Spinal cord (tissue), 9 donors: ENCODE measurements at regions not wholly inside any gene's neighbourhood (a gene's known extent, or its start where the extent isn't known, plus 50 kb on each side); places are given as distances from the start of the nearest gene placed in this dataset.

Experiments used
- DNase-seq, 6 donors: peaks; one replicate each; pipeline versions ENCODE4 v3.0.0 to v3.0.0-alpha.2; 2013 to 2015; ENCODE audit warnings: low spot score in 6 of 6, low read depth in 4 of 6
- H3K27ac ChIP-seq: one replicate; pipeline ENCODE4 v1.5.1; 2013; ENCODE audit warnings: low read depth, low read length, control low read depth
- H3K27me3 ChIP-seq: one replicate; pipeline ENCODE4 v1.6.1; 2013; ENCODE audit warnings: low read length; ENCODE audit not compliant: control insufficient read depth, insufficient read depth
- H3K36me3 ChIP-seq: one replicate; pipeline ENCODE4 v1.6.1; 2013; ENCODE audit warnings: low read length; ENCODE audit not compliant: control insufficient read depth, insufficient read depth
- H3K4me1 ChIP-seq: one replicate; pipeline ENCODE4 v1.6.1; 2013; ENCODE audit warnings: low read length; ENCODE audit not compliant: control insufficient read depth, insufficient read depth
- H3K4me3 ChIP-seq: one replicate; pipeline ENCODE4 v1.5.1; 2013; ENCODE audit warnings: low read depth, low read length, control low read depth
- H3K9me3 ChIP-seq: one replicate; pipeline ENCODE4 v1.6.1; 2013; ENCODE audit warnings: low read length; ENCODE audit not compliant: control insufficient read depth, insufficient read depth
- WGBS: methylation state at CpG from one replicate; pipeline ENCODE4 v1.1.5; 2013; ENCODE audit warnings: missing lambda C conversion rate; ENCODE audit not compliant: insufficient coverage; 5-methylcytosine and 5-hydroxymethylcytosine counted together
- donor health status: healthy.

DNA sequence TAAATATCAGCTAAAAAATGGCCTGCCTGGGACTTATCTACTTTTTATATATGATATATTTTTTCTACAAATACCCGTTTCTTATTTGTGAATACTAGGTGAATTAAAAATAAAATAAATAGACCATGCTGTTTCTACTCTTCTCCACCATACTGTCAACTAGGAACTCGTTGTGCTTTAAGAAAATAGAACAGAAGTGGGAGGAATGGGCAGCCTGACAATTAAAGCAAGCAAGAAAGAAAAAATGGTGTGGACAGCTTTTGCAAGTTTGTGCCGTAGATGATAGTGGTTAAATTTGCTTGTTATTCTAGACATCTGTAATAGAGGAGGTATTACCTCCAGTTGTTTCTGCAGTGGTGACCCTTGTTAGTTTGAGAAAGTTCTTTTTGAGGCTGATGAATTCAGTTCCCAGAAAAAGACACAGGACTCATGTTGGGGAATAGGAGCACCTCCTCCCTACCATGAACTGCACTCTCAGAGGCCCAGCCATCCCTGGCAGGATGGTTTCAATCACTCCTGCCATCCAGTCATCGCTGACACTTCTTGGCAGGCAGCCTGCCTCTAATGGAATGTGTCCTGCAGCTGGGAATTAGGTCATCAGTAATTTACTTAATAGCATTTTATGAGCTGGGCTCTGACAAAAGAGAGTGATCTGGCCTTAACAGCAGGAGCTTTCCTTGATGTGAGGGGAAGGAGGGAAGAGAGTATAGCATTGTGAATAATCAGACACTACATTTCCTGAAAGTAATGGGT is 105.0 kb upstream of the GAP43 start:
- no peaks in the 10 kb centered on the region for H3K27me3 ChIP-seq
- H3K9me3 ChIP-seq: no peaks in the 10 kb centered on the region
- 42% methylated on average over 1 of the region's 4 CpGs for WGBS
- peak in 4 of 6 donors; percentile 19 to 82 (median 59) for DNase-seq
- peak overlapping the region; percentile 57 for H3K27ac ChIP-seq
- H3K4me3 ChIP-seq: no peak overlapping the region
- peaks cover 6% of the 10 kb centered on the region for H3K4me1 ChIP-seq
- H3K36me3 ChIP-seq: no peaks in the 10 kb centered on the region

DNA sequence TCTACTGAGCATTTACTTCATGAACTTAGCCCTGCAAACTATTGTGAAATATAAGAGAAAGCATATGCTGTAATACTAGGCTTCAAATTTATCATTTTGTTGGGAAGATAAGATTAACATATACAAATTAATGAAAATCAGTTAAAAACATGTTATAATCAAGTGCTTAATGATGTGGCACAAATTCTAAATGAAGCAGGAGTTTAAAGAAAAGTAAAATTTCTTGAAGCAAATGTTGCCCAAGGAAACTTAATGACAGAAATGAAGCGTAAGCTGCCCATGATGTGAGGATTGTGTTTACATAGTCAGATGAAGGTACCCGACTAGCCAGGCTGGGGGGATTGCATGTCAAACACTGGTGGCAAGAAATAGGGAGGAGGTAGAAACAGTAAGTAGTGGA is 103.1 kb upstream of the GAP43 start:
- no peaks in the 10 kb centered on the region for H3K36me3 ChIP-seq
- H3K27ac ChIP-seq: no peak overlapping the region
- no peak overlapping the region for H3K4me3 ChIP-seq
- no peaks in the 10 kb centered on the region for H3K9me3 ChIP-seq
- H3K27me3 ChIP-seq: no peaks in the 10 kb centered on the region
- 82% methylated on average over 2 of the region's 2 CpGs for WGBS
- DNase-seq: no peak
- peaks cover 6% of the 10 kb centered on the region for H3K4me1 ChIP-seq

- no peaks in the 10 kb centered on the region for H3K27me3 ChIP-seq
- no peaks in the 10 kb centered on the region for H3K36me3 ChIP-seq
- H3K9me3 ChIP-seq: no peaks in the 10 kb centered on the region
- no peak overlapping the region for H3K27ac ChIP-seq
- H3K4me3 ChIP-seq: no peak overlapping the region
- peaks cover 6% of the 10 kb centered on the region for H3K4me1 ChIP-seq
- no peak for DNase-seq
Measured at GRCh38 chr3:115520651-115521245, 102.6 kb upstream of the GAP43 start.

- Histone ChIP-seq H3K36me3 (no peaks in the 10 kb centered on the region), H3K4me3 (no peak overlapping the region), H3K4me1 (peaks cover 1% of the 10 kb centered on the region), H3K27me3 (no peaks in the 10 kb centered on the region), H3K9me3 (no peaks in the 10 kb centered on the region), H3K27ac (no peak overlapping the region)
- WGBS: 14% methylated on average over 1 of the region's 1 CpG
- DNase-seq: peak in 2 of 6 donors; percentile 41 to 58
Measured at GRCh38 chr3:115523458-115523857, 99.9 kb upstream of the GAP43 start.

DNA sequence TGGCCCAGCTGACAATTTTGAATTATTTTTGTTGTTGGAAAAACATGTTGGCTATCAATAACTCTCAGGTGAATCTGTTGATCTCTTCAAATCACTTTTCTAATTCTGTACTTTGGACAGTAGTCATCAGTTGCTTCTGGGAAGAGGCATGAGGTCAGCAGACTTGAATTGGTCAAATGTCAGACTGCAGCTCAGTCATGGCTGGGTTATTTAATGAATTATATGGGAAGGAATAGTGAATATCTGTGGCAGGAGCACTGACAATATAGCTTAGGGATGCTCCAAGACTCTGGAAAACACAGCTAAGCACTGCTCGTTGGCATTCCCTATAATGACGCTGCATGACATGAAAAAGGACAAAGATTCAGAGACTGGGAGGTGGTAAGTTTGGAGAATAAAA is 98.8 kb upstream of the GAP43 start:
- no CpG with 5 or more reads among the region's 2 CpGs for WGBS
- no peaks in the 10 kb centered on the region for H3K36me3 ChIP-seq

GRCh38 chr3:115525731-115526130 is 97.6 kb upstream of the GAP43 start:
- DNase-seq: no peak
- Histone ChIP-seq H3K9me3 (peaks cover 1% of the 10 kb centered on the region), H3K4me1 (no peaks in the 10 kb centered on the region), H3K27me3 (no peaks in the 10 kb centered on the region), H3K27ac (no peak overlapping the region), H3K36me3 (no peaks in the 10 kb centered on the region), H3K4me3 (no peak overlapping the region)
- WGBS: no CpG with 5 or more reads among the region's 1 CpG

More for the DNA sequence above, 98.8 kb upstream of the GAP43 start:
- Histone ChIP-seq H3K27ac (no peak overlapping the region), H3K4me1 (no peaks in the 10 kb centered on the region), H3K4me3 (no peak overlapping the region), H3K9me3 (no peaks in the 10 kb centered on the region), H3K27me3 (no peaks in the 10 kb centered on the region)
- no peak for DNase-seq

DNA sequence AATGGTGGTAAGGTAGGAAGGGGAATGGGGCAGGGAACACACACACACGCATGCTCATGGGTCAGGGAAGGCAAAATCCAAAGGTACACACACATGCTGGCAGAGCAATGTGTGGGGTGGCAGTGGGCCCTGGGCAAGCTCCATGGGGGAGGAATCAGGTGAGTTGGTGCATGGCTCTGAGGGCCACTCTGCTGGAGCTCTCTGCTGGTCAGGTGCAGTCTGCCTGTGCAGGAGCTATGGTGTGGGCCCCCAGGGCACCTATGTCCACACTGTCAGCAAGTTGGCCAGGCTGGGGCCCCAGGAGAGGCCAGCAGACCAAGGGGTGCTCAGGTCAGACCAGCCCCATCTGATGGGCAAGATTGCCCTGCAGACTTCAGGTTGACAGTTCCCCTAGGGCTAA is 90.1 kb upstream of the GAP43 start:
- Histone ChIP-seq H3K4me1 (no peaks in the 10 kb centered on the region), H3K4me3 (no peak overlapping the region), H3K36me3 (no peaks in the 10 kb centered on the region), H3K9me3 (peaks cover 4% of the 10 kb centered on the region), H3K27ac (no peak overlapping the region), H3K27me3 (no peaks in the 10 kb centered on the region)
- DNase-seq: no peak
- WGBS: 100% methylated on average over 1 of the region's 1 CpG

DNA sequence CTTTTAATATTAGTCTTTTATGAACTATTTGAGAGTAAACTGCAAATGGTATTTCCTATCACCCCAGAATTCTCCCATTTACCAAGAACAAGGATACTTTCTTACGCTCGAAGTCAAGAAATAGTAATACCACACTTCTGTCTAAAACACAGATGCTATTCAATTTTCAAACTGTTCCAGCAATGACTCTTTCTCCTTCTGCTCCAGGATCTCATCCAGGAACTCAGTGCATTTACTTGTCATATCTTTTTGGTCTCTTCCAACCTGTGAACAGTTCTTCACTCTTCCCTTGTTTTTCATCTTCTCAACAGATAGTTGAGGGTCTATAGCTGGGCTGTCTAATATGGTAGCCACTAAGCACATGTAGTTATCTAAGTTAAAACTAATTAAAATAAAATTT is 87.1 kb upstream of the GAP43 start:
- no peak overlapping the region for H3K27ac ChIP-seq
- no peak overlapping the region for H3K4me3 ChIP-seq
- H3K27me3 ChIP-seq: no peaks in the 10 kb centered on the region
- H3K36me3 ChIP-seq: no peaks in the 10 kb centered on the region
- 100% methylated on average over 2 of the region's 2 CpGs for WGBS
- peaks cover 4% of the 10 kb centered on the region for H3K9me3 ChIP-seq
- H3K4me1 ChIP-seq: no peaks in the 10 kb centered on the region
- DNase-seq: peak in 1 of 6 donors; percentile 52

DNA sequence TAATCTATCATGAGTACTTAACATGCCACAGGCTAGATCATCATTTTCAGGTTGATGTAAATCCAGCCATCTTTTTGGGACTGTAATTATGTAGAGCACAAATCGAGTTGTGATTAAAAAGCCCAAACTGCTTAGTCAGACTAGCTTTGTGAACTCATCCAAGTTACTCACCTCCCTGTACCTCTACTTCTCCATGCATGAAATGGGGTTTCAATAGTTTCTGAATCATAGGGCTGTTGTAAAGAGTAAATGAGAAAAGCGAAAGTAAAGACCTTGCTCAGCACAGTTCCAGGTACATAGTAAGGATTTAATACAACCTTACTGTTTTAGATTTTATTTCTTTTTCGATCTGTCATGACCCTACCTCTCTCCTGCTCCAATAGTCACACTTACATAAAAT is 85.6 kb upstream of the GAP43 start:
- DNase-seq: no peak
- no peaks in the 10 kb centered on the region for H3K4me1 ChIP-seq
- no peak overlapping the region for H3K4me3 ChIP-seq
- peaks cover 1% of the 10 kb centered on the region for H3K9me3 ChIP-seq
- H3K27ac ChIP-seq: no peak overlapping the region
- no peaks in the 10 kb centered on the region for H3K36me3 ChIP-seq
- H3K27me3 ChIP-seq: no peaks in the 10 kb centered on the region
- WGBS: no CpG with 5 or more reads among the region's 3 CpGs

DNA sequence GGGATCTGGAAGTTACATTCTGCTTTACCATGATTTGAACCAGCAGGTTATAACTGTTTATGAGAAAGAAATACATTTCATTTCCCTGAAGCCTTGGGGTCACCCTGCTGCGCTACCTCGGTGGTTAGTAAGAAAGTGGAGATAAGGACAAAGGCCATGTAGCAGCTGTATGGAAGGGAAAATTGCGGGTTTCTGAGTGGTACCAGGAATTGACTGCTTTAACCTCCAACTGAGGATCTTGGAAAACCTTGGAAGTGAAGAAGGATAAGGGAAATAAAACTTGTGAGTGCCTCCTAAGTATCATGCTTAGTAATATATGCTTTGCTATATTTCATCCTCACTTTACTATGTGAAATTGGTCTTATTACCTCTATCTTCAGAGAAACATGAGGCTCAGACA is 76.1 kb upstream of the GAP43 start:
- Histone ChIP-seq H3K4me1 (no peaks in the 10 kb centered on the region), H3K27me3 (no peaks in the 10 kb centered on the region), H3K4me3 (no peak overlapping the region), H3K36me3 (no peaks in the 10 kb centered on the region), H3K9me3 (no peaks in the 10 kb centered on the region), H3K27ac (no peak overlapping the region)
- WGBS: 100% methylated on average over 2 of the region's 3 CpGs
- no peak for DNase-seq
